Natural killer cell (primary cell): ENCODE measurements at regions not wholly inside any gene's neighbourhood (a gene's known extent, or its start where the extent isn't known, plus 50 kb on each side); places are given as distances from the start of the nearest gene placed in this dataset.

Experiments
- ATAC-seq, 3 donors: fragments of 150-1000 bp in 2 of 3; fragments of 200-7000 bp in 1 of 3; cut with Tn5 transposase; 1 replicate in 1 of 3; 2 replicates in 2 of 3; pipeline ENCODE4 v1.10.0; 2021; ENCODE audit warnings: mild to moderate bottlenecking in 2 of 3, moderate library complexity in 2 of 3
- DNase-seq, 2 donors: peaks; one replicate each; pipeline versions ENCODE4 v3.0.0 to v3.0.0-alpha.2; 2013 to 2021; ENCODE audit warnings: mixed read lengths in 1 of 2
- H3K27ac ChIP-seq: one replicate; pipeline ENCODE4 v1.5.1; 2013; ENCODE audit warnings: mild to moderate bottlenecking, low read length
- H3K27me3 ChIP-seq: one replicate; pipeline ENCODE4 v1.6.1; 2013; ENCODE audit warnings: low read length; ENCODE audit not compliant: control insufficient read depth, insufficient read depth
- H3K36me3 ChIP-seq: one replicate; pipeline ENCODE4 v1.6.1; 2013; ENCODE audit warnings: low read length; ENCODE audit not compliant: control insufficient read depth, insufficient read depth
- H3K4me1 ChIP-seq: one replicate; pipeline ENCODE4 v1.6.1; 2013; ENCODE audit warnings: low read length; ENCODE audit not compliant: control insufficient read depth, insufficient read depth
- H3K4me3 ChIP-seq: one replicate; pipeline ENCODE4 v1.5.1; 2013; ENCODE audit warnings: low read length
- H3K9me3 ChIP-seq: one replicate; pipeline ENCODE4 v1.6.1; 2013; ENCODE audit warnings: low read length; ENCODE audit not compliant: control insufficient read depth, insufficient read depth
- H3K27ac Mint-ChIP-seq, 2 donors: one replicate each; pipeline ENCODE4 v1.8.0; 2022; ENCODE audit warnings: mild to moderate bottlenecking in 2 of 2, mixed read lengths in 2 of 2, moderate library complexity in 1 of 2
- H3K27me3 Mint-ChIP-seq, 2 donors: one replicate each; pipeline ENCODE4 v1.8.0; 2022; ENCODE audit warnings: low read depth in 2 of 2, mixed read lengths in 2 of 2
- H3K36me3 Mint-ChIP-seq: one replicate; pipeline ENCODE4 v1.8.0; 2022; ENCODE audit warnings: mixed read lengths
- H3K4me1 Mint-ChIP-seq, 2 donors: one replicate each; pipeline ENCODE4 v1.8.0; 2022; ENCODE audit warnings: mixed read lengths in 2 of 2
- H3K4me3 Mint-ChIP-seq: one replicate; pipeline ENCODE4 v1.8.0; 2022; ENCODE audit warnings: mild to moderate bottlenecking, moderate library complexity, mixed read lengths
- H3K9me3 Mint-ChIP-seq, 2 donors: one replicate each; pipeline ENCODE4 v1.8.0; 2022; ENCODE audit warnings: mixed read lengths in 2 of 2
- CTCF ChIP-seq: fragments of 200-600 bp; IDR thresholded peaks from one replicate; pipeline ENCODE4 v1.8.0; 2022; ENCODE audit warnings: antibody characterized with exemption
- WGBS: methylation state at CpG from one replicate; pipeline ENCODE4 v1.1.7; 2013; ENCODE audit warnings: missing lambda C conversion rate; ENCODE audit not compliant: insufficient coverage; 5-methylcytosine and 5-hydroxymethylcytosine counted together
- intact Hi-C: fragments of 100-400 bp; cut with micrococcal nuclease; formaldehyde crosslinking; loops from one replicate; pipeline ENCODE4 v1.14.2; 2022

GRCh38 chr18:76634564-76634963 is 139.5 kb upstream of the ZNF516 start:
- TF ChIP-seq CTCF, result no peak
- H3K4me3 Mint-ChIP-seq, result no peak overlapping the region
- Histone ChIP-seq H3K4me3 (no peak overlapping the region), H3K27ac (no peak overlapping the region), H3K36me3 (no peaks in the 10 kb centered on the region), H3K9me3 (no peaks in the 10 kb centered on the region), H3K27me3 (no peaks in the 10 kb centered on the region), H3K4me1 (no peaks in the 10 kb centered on the region)
- intact Hi-C loops, result no loop called here
- DNase-seq (no peak), ATAC-seq (no peak)
- H3K4me1 Mint-ChIP-seq, result peaks cover 0 to 4% of the 10 kb centered on the region in 2 donors
- WGBS, result 77% methylated on average over 3 of the region's 3 CpGs
- H3K9me3 Mint-ChIP-seq, result no peaks in the 10 kb centered on the region
- H3K27ac Mint-ChIP-seq, result no peak overlapping the region
- H3K36me3 Mint-ChIP-seq, result no peaks in the 10 kb centered on the region
- H3K27me3 Mint-ChIP-seq, result peaks cover 16 to 21% of the 10 kb centered on the region in 2 donors

GRCh38 chr18:76633588-76634269 is 138.7 kb upstream of the ZNF516 start:
- H3K4me3 Mint-ChIP-seq, result no peak overlapping the region
- no peak overlapping the region for H3K27ac ChIP-seq
- 80% methylated on average over 2 of the region's 2 CpGs for WGBS
- no peak overlapping the region for H3K27ac Mint-ChIP-seq
- H3K36me3 ChIP-seq, result no peaks in the 10 kb centered on the region
- peaks cover 0 to under 1% of the 10 kb centered on the region in 2 donors for H3K4me1 Mint-ChIP-seq
- H3K4me3 ChIP-seq, result no peak overlapping the region
- DNase-seq (no peak), ATAC-seq (no peak)
- H3K9me3 ChIP-seq, result no peaks in the 10 kb centered on the region
- no peaks in the 10 kb centered on the region for H3K36me3 Mint-ChIP-seq
- H3K4me1 ChIP-seq, result no peaks in the 10 kb centered on the region
- no peaks in the 10 kb centered on the region for H3K27me3 ChIP-seq
- no peak for TF ChIP-seq CTCF
- intact Hi-C loops, result no loop called here
- H3K9me3 Mint-ChIP-seq, result no peaks in the 10 kb centered on the region
- peaks cover 22% of the 10 kb centered on the region in 2 donors for H3K27me3 Mint-ChIP-seq

- H3K4me3 Mint-ChIP-seq, result no peak overlapping the region
- no peaks in the 10 kb centered on the region for H3K9me3 Mint-ChIP-seq
- no peaks in the 10 kb centered on the region for H3K4me1 ChIP-seq
- no peak for TF ChIP-seq CTCF
- ATAC-seq (no peak), DNase-seq (no peak)
- H3K4me1 Mint-ChIP-seq, result no peaks in the 10 kb centered on the region
- H3K36me3 Mint-ChIP-seq, result no peaks in the 10 kb centered on the region
- H3K9me3 ChIP-seq, result no peaks in the 10 kb centered on the region
- H3K27ac Mint-ChIP-seq, result no peak overlapping the region
- H3K27me3 ChIP-seq, result no peaks in the 10 kb centered on the region
- WGBS, result no CpG with 5 or more reads among the region's 1 CpG
- no peak overlapping the region for H3K27ac ChIP-seq
- intact Hi-C loops, result no loop called here
- peaks cover 22% of the 10 kb centered on the region in 2 donors for H3K27me3 Mint-ChIP-seq
- no peak overlapping the region for H3K4me3 ChIP-seq
- no peaks in the 10 kb centered on the region for H3K36me3 ChIP-seq
Observed at GRCh38 chr18:76627444-76627843, 132.4 kb upstream of the ZNF516 start.

- Mint-ChIP-seq H3K27ac (no peak overlapping the region), H3K27me3 (peaks cover 17 to 18% of the 10 kb centered on the region in 2 donors), H3K9me3 (no peaks in the 10 kb centered on the region), H3K4me1 (no peaks in the 10 kb centered on the region), H3K4me3 (no peak overlapping the region), H3K36me3 (no peaks in the 10 kb centered on the region)
- ATAC-seq (no peak), DNase-seq (no peak)
- H3K36me3 ChIP-seq, result no peaks in the 10 kb centered on the region
- intact Hi-C loops, result no loop called here
- H3K4me1 ChIP-seq, result no peaks in the 10 kb centered on the region
- H3K9me3 ChIP-seq, result no peaks in the 10 kb centered on the region
- no peaks in the 10 kb centered on the region for H3K27me3 ChIP-seq
- no peak overlapping the region for H3K27ac ChIP-seq
- H3K4me3 ChIP-seq, result no peak overlapping the region
- no peak for TF ChIP-seq CTCF
Observed at GRCh38 chr18:76626991-76627390, 131.9 kb upstream of the ZNF516 start.
